Body of pancreas (tissue), 4 donors: ENCODE measurements at regions not wholly inside any gene's neighbourhood (a gene's known extent, or its start where the extent isn't known, plus 50 kb on each side); places are given as distances from the start of the nearest gene placed in this dataset.
"Not testable (repeated sequence)": the region's sequence is repeated elsewhere in the genome, so short reads cannot be mapped to it uniquely, and the experiment has no call there.

Experiments
- CTCF ChIP-seq, 7 experiments: fragments of 450-650 bp in 4 of 7; fragments of 200-600 bp in 3 of 7; sonication (generic) in 3 of 7; IDR thresholded peaks; one replicate each; pipeline ENCODE4 v1.5.1; 2016 to 2019; ENCODE audit warnings: antibody characterized with exemption in 7 of 7
- POLR2A ChIP-seq, 3 donors: fragments of 450-650 bp; IDR thresholded peaks; one replicate each; pipeline ENCODE4 v1.6.1; 2016; ENCODE audit warnings: antibody characterized with exemption in 3 of 3, mild to moderate bottlenecking in 2 of 3

GRCh38 chr21:9771466-9772347, 749.7 kb upstream of the TPTE start:
- not testable (repeated sequence) for TF ChIP-seq CTCF, POLR2A (IDR thresholded peaks at IDR 0.05)
